H9 (cell line): ENCODE measurements at regions not wholly inside any gene's neighbourhood (a gene's known extent, or its start where the extent isn't known, plus 50 kb on each side); places are given as distances from the start of the nearest gene placed in this dataset.

Source experiments
- DNase-seq: peaks from one replicate; pipeline ENCODE4 v3.0.0-alpha.2; 2017
- H2AFZ ChIP-seq: one replicate; pipeline ENCODE4 v1.6.1; 2013; ENCODE audit warnings: mild to moderate bottlenecking, low read length, control low read depth, moderate library complexity
- H2AK5ac ChIP-seq: 2 replicates; pipeline ENCODE4 v1.6.1; 2013; ENCODE audit warnings: low read length, control low read depth, mixed read lengths; ENCODE audit not compliant: insufficient read length
- H2BK120ac ChIP-seq: one replicate; pipeline ENCODE4 v1.6.1; 2013; ENCODE audit warnings: low read depth, mild to moderate bottlenecking, low read length, control low read depth, inconsistent platforms; ENCODE audit not compliant: poor library complexity, severe bottlenecking
- H2BK12ac ChIP-seq: 2 replicates; pipeline ENCODE4 v1.6.1; 2013; ENCODE audit warnings: low read length, control low read depth, mixed read lengths, low read depth; ENCODE audit not compliant: insufficient read length
- H2BK15ac ChIP-seq: 2 replicates; pipeline ENCODE4 v1.6.1; 2013; ENCODE audit warnings: low read depth, low read length, control low read depth
- H2BK20ac ChIP-seq: one replicate; pipeline ENCODE4 v1.6.1; 2013; ENCODE audit warnings: low read depth, mild to moderate bottlenecking, low read length, control low read depth, inconsistent platforms; ENCODE audit not compliant: poor library complexity, severe bottlenecking
- H2BK5ac ChIP-seq: 2 replicates; pipeline ENCODE4 v1.6.1; 2013; ENCODE audit warnings: low read length, control low read depth, mixed read lengths; ENCODE audit not compliant: insufficient read length
- H3K14ac ChIP-seq: 2 replicates; pipeline ENCODE4 v1.6.1; 2013; ENCODE audit warnings: low read length, control low read depth; ENCODE audit not compliant: insufficient read depth
- H3K18ac ChIP-seq: 2 replicates; pipeline ENCODE4 v1.6.1; 2013; ENCODE audit warnings: low read depth, mild to moderate bottlenecking, mixed read lengths, low read length, control low read depth; ENCODE audit not compliant: insufficient read length
- H3K23ac ChIP-seq: 2 replicates; pipeline ENCODE4 v1.6.1; 2013; ENCODE audit warnings: low read length, control low read depth, mixed read lengths, low read depth; ENCODE audit not compliant: insufficient read length
- H3K23me2 ChIP-seq: 2 replicates; pipeline ENCODE4 v1.6.1; 2013; ENCODE audit warnings: low read depth, mild to moderate bottlenecking, mixed read lengths, low read length, control low read depth; ENCODE audit not compliant: insufficient read length, poor library complexity, severe bottlenecking
- H3K27ac ChIP-seq: 2 replicates; pipeline ENCODE4 v1.5.1; 2013; ENCODE audit warnings: low read length, control low read depth, mixed read lengths, low read depth; ENCODE audit not compliant: insufficient read length
- H3K27me3 ChIP-seq: 2 replicates; pipeline ENCODE4 v1.6.1; 2013; ENCODE audit warnings: low read length, control low read depth, inconsistent platforms; ENCODE audit not compliant: insufficient read depth
- H3K4ac ChIP-seq: 2 replicates; pipeline ENCODE4 v1.6.1; 2013; ENCODE audit warnings: low read depth, mild to moderate bottlenecking, control low read depth, inconsistent platforms, low read length, moderate library complexity
- H3K4me1 ChIP-seq: 2 replicates; pipeline ENCODE4 v1.6.1; 2013; ENCODE audit warnings: low read length, control low read depth, inconsistent platforms; ENCODE audit not compliant: insufficient read depth
- H3K4me2 ChIP-seq: 2 replicates; pipeline ENCODE4 v1.6.1; 2013; ENCODE audit warnings: low read length, control low read depth, mixed read lengths; ENCODE audit not compliant: insufficient read length, insufficient read depth
- H3K56ac ChIP-seq: 2 replicates; pipeline ENCODE4 v1.6.1; 2013; ENCODE audit warnings: low read depth, mild to moderate bottlenecking, mixed read lengths, low read length, control low read depth; ENCODE audit not compliant: insufficient read length
- H3K79me1 ChIP-seq: 2 replicates; pipeline ENCODE4 v1.6.1; 2013; ENCODE audit warnings: low read depth, mild to moderate bottlenecking, moderate library complexity, low read length, control low read depth, inconsistent platforms; ENCODE audit not compliant: insufficient read depth, poor library complexity, severe bottlenecking
- H3K79me2 ChIP-seq: 2 replicates; pipeline ENCODE4 v1.6.1; 2013; ENCODE audit warnings: low read length, control low read depth, inconsistent platforms; ENCODE audit not compliant: insufficient read depth
- H3K9ac ChIP-seq: 2 replicates; pipeline ENCODE4 v1.6.1; 2013; ENCODE audit warnings: low read length, control low read depth, mixed read lengths; ENCODE audit not compliant: insufficient read length; ENCODE audit errors: extremely low read depth
- H3K9me3 ChIP-seq: one replicate; pipeline ENCODE4 v1.6.1; 2013; ENCODE audit warnings: low read depth, low read length, inconsistent platforms; ENCODE audit not compliant: control insufficient read depth
- H3T11ph ChIP-seq: one replicate; pipeline ENCODE4 v1.6.1; 2013; ENCODE audit warnings: mild to moderate bottlenecking, low read length, control low read depth, inconsistent platforms
- H4K20me1 ChIP-seq: one replicate; pipeline ENCODE4 v1.6.1; 2013; ENCODE audit not compliant: control insufficient read depth, insufficient read length, insufficient read depth
- H4K5ac ChIP-seq: 2 replicates; pipeline ENCODE4 v1.6.1; 2013; ENCODE audit warnings: low read depth, mild to moderate bottlenecking, mixed read lengths, low read length, control low read depth; ENCODE audit not compliant: insufficient read length
- H4K8ac ChIP-seq: replicated peaks from 2 replicates; pipeline ENCODE4 v1.6.1; 2013; ENCODE audit warnings: low read length, control low read depth, mixed read lengths, low read depth; ENCODE audit not compliant: insufficient read length
- H4K91ac ChIP-seq: 2 replicates; pipeline ENCODE4 v1.6.1; 2013; ENCODE audit warnings: low read depth, mild to moderate bottlenecking, moderate library complexity, mixed read lengths, low read length, control low read depth; ENCODE audit not compliant: insufficient read length
- H3K27ac Mint-ChIP-seq, 3 experiments: 2 replicates in 2 of 3; 3 replicates in 1 of 3; pipeline ENCODE4 v1.8.0; 2020 to 2021; ENCODE audit warnings: mixed read lengths in 3 of 3, mild to moderate bottlenecking in 1 of 3, moderate library complexity in 1 of 3
- H3K27me3 Mint-ChIP-seq: 2 replicates; pipeline ENCODE4 v1.8.0; 2021; ENCODE audit warnings: low read depth, mild to moderate bottlenecking, moderate library complexity, mixed read lengths
- H3K36me3 Mint-ChIP-seq, 3 experiments: 2 replicates in 2 of 3; 3 replicates in 1 of 3; pipeline ENCODE4 v1.8.0; 2020 to 2021; ENCODE audit warnings: low read depth in 3 of 3, mixed read lengths in 3 of 3; ENCODE audit not compliant: insufficient read depth in 1 of 3
- H3K4me1 Mint-ChIP-seq, 2 experiments: 2 replicates each; pipeline ENCODE4 v1.8.0; 2020; ENCODE audit warnings: mixed read lengths in 2 of 2
- H3K4me3 Mint-ChIP-seq, 2 experiments: 2 replicates in 1 of 2; 3 replicates in 1 of 2; pipeline ENCODE4 v1.8.0; 2020 to 2021; ENCODE audit warnings: mild to moderate bottlenecking in 2 of 2, mixed read lengths in 2 of 2, moderate library complexity in 1 of 2
- H3K9me3 Mint-ChIP-seq, 2 experiments: 2 replicates in 1 of 2; 3 replicates in 1 of 2; pipeline ENCODE4 v1.8.0; 2020; ENCODE audit warnings: mild to moderate bottlenecking in 2 of 2, mixed read lengths in 2 of 2, moderate library complexity in 1 of 2
- WGBS: extraction: QIAGEN DNeasy Blood & Tissue Kit; methylation state at CpG from one replicate; pipeline ENCODE4 v1.1.7; 2013; ENCODE audit warnings: missing lambda C conversion rate, low lambda C conversion rate, mixed read lengths; ENCODE audit not compliant: insufficient read length; ENCODE audit errors: extremely low coverage; 5-methylcytosine and 5-hydroxymethylcytosine counted together
- TF ChIP-seq, protein P1 (sequence below): fragments of 200-600 bp; sonication (generic); conservative IDR thresholded peaks from 3 replicates; pipeline ENCODE4 v1.8.0; 2021; ENCODE audit warnings: antibody characterized with exemption, mild to moderate bottlenecking

DNA sequence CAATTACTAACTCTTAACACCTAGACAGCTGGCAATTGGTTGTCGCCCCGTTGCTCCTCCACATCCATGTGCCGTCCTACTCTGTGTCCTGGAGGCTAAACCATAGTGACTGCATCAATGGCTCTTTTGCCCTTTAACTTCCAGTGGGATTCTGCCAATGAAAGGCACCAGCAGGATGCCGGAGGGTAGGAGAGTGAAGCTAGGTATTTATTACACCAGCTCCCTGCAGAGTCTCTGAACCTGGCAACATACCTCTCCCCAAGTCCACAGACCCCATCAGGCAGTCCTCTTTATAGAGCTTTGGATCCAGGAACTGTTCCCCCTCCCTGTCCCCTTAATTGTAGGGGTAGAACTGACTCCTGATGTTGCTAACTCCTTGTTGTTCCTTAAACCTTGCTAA is 426.8 kb downstream of the HNRNPD start:
- DNase-seq: no peak
- WGBS: no CpG with 5 or more reads among the region's 4 CpGs
- no peak overlapping the region for H2BK120ac ChIP-seq
- no peak overlapping the region for H4K91ac ChIP-seq
- Mint-ChIP-seq H3K27me3 (peaks cover 1% of the 10 kb centered on the region; the same call in 1 of the 2 replicates), H3K27ac (no peak overlapping the region), H3K9me3 (no peaks in the 10 kb centered on the region; a peak in 2 of 5 replicates), H3K4me1 (peaks cover 6 to 9% of the 10 kb centered on the region in 2 experiments), H3K36me3 (no peaks in the 10 kb centered on the region; a peak in 1 of 7 replicates), H3K4me3 (no peak overlapping the region)
- no peak overlapping the region for H3K23ac ChIP-seq
- H2BK15ac ChIP-seq: no peak overlapping the region
- H3K27ac ChIP-seq: no peak overlapping the region
- no peak overlapping the region for H2BK20ac ChIP-seq
- H4K20me1 ChIP-seq: no peaks in the 10 kb centered on the region
- H3K4me2 ChIP-seq: no peak overlapping the region
- H3K27me3 ChIP-seq: no peaks in the 10 kb centered on the region
- no peak overlapping the region for H3K18ac ChIP-seq
- H3K4me1 ChIP-seq: no peaks in the 10 kb centered on the region
- H3K4ac ChIP-seq: no peak overlapping the region
- H2AK5ac ChIP-seq: no peak overlapping the region
- H3K14ac ChIP-seq: no peak overlapping the region
- H3K9me3 ChIP-seq: no peaks in the 10 kb centered on the region
- no peak overlapping the region for H3K9ac ChIP-seq
- TF ChIP-seq, protein P1, sequence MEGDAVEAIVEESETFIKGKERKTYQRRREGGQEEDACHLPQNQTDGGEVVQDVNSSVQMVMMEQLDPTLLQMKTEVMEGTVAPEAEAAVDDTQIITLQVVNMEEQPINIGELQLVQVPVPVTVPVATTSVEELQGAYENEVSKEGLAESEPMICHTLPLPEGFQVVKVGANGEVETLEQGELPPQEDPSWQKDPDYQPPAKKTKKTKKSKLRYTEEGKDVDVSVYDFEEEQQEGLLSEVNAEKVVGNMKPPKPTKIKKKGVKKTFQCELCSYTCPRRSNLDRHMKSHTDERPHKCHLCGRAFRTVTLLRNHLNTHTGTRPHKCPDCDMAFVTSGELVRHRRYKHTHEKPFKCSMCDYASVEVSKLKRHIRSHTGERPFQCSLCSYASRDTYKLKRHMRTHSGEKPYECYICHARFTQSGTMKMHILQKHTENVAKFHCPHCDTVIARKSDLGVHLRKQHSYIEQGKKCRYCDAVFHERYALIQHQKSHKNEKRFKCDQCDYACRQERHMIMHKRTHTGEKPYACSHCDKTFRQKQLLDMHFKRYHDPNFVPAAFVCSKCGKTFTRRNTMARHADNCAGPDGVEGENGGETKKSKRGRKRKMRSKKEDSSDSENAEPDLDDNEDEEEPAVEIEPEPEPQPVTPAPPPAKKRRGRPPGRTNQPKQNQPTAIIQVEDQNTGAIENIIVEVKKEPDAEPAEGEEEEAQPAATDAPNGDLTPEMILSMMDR: no peak
- no peak overlapping the region for H3T11ph ChIP-seq
- no peak overlapping the region for H4K8ac ChIP-seq
- no peak overlapping the region for H2AFZ ChIP-seq
- no peak overlapping the region for H2BK12ac ChIP-seq
- no peak overlapping the region for H2BK5ac ChIP-seq
- no peak overlapping the region for H3K56ac ChIP-seq
- H4K5ac ChIP-seq: no peak overlapping the region
- no peaks in the 10 kb centered on the region for H3K79me1 ChIP-seq
- no peaks in the 10 kb centered on the region for H3K23me2 ChIP-seq
- no peaks in the 10 kb centered on the region for H3K79me2 ChIP-seq
